Omental fat pad (tissue), 3 donors: ENCODE measurements at regions not wholly inside any gene's neighbourhood (a gene's known extent, or its start where the extent isn't known, plus 50 kb on each side); places are given as distances from the start of the nearest gene placed in this dataset.

Source experiments
- ATAC-seq: fragments of 150-250 bp; one replicate; pipeline ENCODE4 v1.9.1; 2016; ENCODE audit warnings: mild to moderate bottlenecking, moderate library complexity; ENCODE audit not compliant: low FRiP score
- DNase-seq: peaks from one replicate; pipeline ENCODE4 v3.0.0-alpha.2; 2019; ENCODE audit warnings: low spot score
- CTCF ChIP-seq, 3 donors: fragments of 450-650 bp; IDR thresholded peaks; one replicate each; pipeline ENCODE4 v1.5.1; 2016 to 2017; ENCODE audit warnings: antibody characterized with exemption in 3 of 3, mild to moderate bottlenecking in 3 of 3, moderate library complexity in 2 of 3

GRCh38 chr13:39960191-39960590, 304.7 kb downstream of the COG6 start:
- no peak for TF ChIP-seq CTCF (IDR thresholded peaks at IDR 0.05)
- no peak for ATAC-seq
- no peak for DNase-seq

GRCh38 chr13:39961036-39961435, 305.6 kb downstream of the COG6 start:
- ATAC-seq (no peak), DNase-seq (no peak)
- no peak for TF ChIP-seq CTCF (IDR thresholded peaks at IDR 0.05)

- DNase-seq, result no peak
- ATAC-seq, result no peak
- TF ChIP-seq CTCF (IDR thresholded peaks at IDR 0.05), result no peak
These were observed 308.1 kb downstream of the COG6 start for GRCh38 chr13:39963612-39964011.

GRCh38 chr13:39965309-39965708, 309.8 kb downstream of the COG6 start:
- ATAC-seq, result no peak
- no peak for TF ChIP-seq CTCF (IDR thresholded peaks at IDR 0.05)
- DNase-seq, result no peak

GRCh38 chr13:39967199-39967959, 311.9 kb downstream of the COG6 start:
- DNase-seq, result no peak
- no peak for TF ChIP-seq CTCF (IDR thresholded peaks at IDR 0.05)
- ATAC-seq, result no peak

GRCh38 chr13:39968646-39969475, 313.4 kb downstream of the COG6 start:
- no peak for TF ChIP-seq CTCF (IDR thresholded peaks at IDR 0.05)
- no peak for DNase-seq
- ATAC-seq, result no peak
